BE2C (cell line): ENCODE measurements at regions not wholly inside any gene's neighbourhood (a gene's known extent, or its start where the extent isn't known, plus 50 kb on each side); places are given as distances from the start of the nearest gene placed in this dataset.

Source experiments
- DNase-seq: peaks from one replicate; pipeline ENCODE4 v3.0.0-alpha.2; 2020
- H3K27me3 ChIP-seq: fragments of 250-450 bp; sonication (Bioruptor Pico); 2 replicates; pipeline ENCODE4 v1.5.1; 2020; ENCODE audit warnings: mild to moderate bottlenecking
- H3K36me3 ChIP-seq: fragments of 250-450 bp; sonication (Bioruptor Pico); 2 replicates; pipeline ENCODE4 v1.5.1; 2020; ENCODE audit warnings: mild to moderate bottlenecking
- H3K4me1 ChIP-seq: fragments of 250-450 bp; sonication (Bioruptor Pico); 2 replicates; pipeline ENCODE4 v1.5.1; 2020
- H3K4me3 ChIP-seq: 2 replicates; pipeline ENCODE4 v1.5.1; 2011; ENCODE audit warnings: low read depth, low read length
- H3K9me3 ChIP-seq: fragments of 250-450 bp; sonication (Bioruptor Pico); 2 replicates; pipeline ENCODE4 v1.5.1; 2020
- CTCF ChIP-seq: IDR thresholded peaks from 2 replicates; pipeline ENCODE4 v1.5.1; 2012; ENCODE audit warnings: mild to moderate bottlenecking, low read depth, low read length

GRCh38 chr14:97975216-97975615, 1178.0 kb downstream of the VRK1 start:
- no peaks in the 10 kb centered on the region for H3K4me1 ChIP-seq
- H3K4me3 ChIP-seq, result no peak overlapping the region
- no peaks in the 10 kb centered on the region for H3K9me3 ChIP-seq
- no peak for DNase-seq
- TF ChIP-seq CTCF, result no peak
- H3K36me3 ChIP-seq, result no peaks in the 10 kb centered on the region
- no peaks in the 10 kb centered on the region for H3K27me3 ChIP-seq

GRCh38 chr14:97975962-97976361, 1178.8 kb downstream of the VRK1 start:
- no peaks in the 10 kb centered on the region for H3K9me3 ChIP-seq
- no peaks in the 10 kb centered on the region for H3K36me3 ChIP-seq
- TF ChIP-seq CTCF, result no peak
- H3K4me3 ChIP-seq, result no peak overlapping the region
- H3K4me1 ChIP-seq, result no peaks in the 10 kb centered on the region
- no peak for DNase-seq
- H3K27me3 ChIP-seq, result no peaks in the 10 kb centered on the region

GRCh38 chr14:97976861-97977260, 1179.7 kb downstream of the VRK1 start:
- no peak for TF ChIP-seq CTCF
- Histone ChIP-seq H3K36me3 (no peaks in the 10 kb centered on the region), H3K9me3 (no peaks in the 10 kb centered on the region), H3K4me1 (no peaks in the 10 kb centered on the region), H3K27me3 (no peaks in the 10 kb centered on the region), H3K4me3 (no peak overlapping the region)
- DNase-seq, result no peak

- H3K9me3 ChIP-seq, result no peaks in the 10 kb centered on the region
- DNase-seq, result peak; percentile 86
- no peaks in the 10 kb centered on the region for H3K4me1 ChIP-seq
- H3K4me3 ChIP-seq, result peak overlapping the region; percentile 57
- TF ChIP-seq CTCF, result no peak
- no peaks in the 10 kb centered on the region for H3K27me3 ChIP-seq
- H3K36me3 ChIP-seq, result no peaks in the 10 kb centered on the region
Measured at GRCh38 chr14:97977651-97978261, 1180.6 kb downstream of the VRK1 start.

GRCh38 chr14:97978341-97978740, 1181.2 kb downstream of the VRK1 start:
- peak overlapping the region; percentile 57 for H3K4me3 ChIP-seq
- H3K36me3 ChIP-seq, result no peaks in the 10 kb centered on the region
- H3K4me1 ChIP-seq, result no peaks in the 10 kb centered on the region
- no peaks in the 10 kb centered on the region for H3K9me3 ChIP-seq
- no peaks in the 10 kb centered on the region for H3K27me3 ChIP-seq
- peak; percentile 79 for DNase-seq
- TF ChIP-seq CTCF, result peak; percentile 49

GRCh38 chr14:97993508-97994019, 1196.4 kb downstream of the VRK1 start:
- H3K36me3 ChIP-seq, result no peaks in the 10 kb centered on the region
- H3K27me3 ChIP-seq, result no peaks in the 10 kb centered on the region
- no peak for DNase-seq
- TF ChIP-seq CTCF, result no peak
- no peaks in the 10 kb centered on the region for H3K9me3 ChIP-seq
- H3K4me3 ChIP-seq, result no peak overlapping the region
- no peaks in the 10 kb centered on the region for H3K4me1 ChIP-seq
